ENCODE measurements at regions not wholly inside any gene's neighbourhood (a gene's known extent, or its start where the extent isn't known, plus 50 kb on each side); places are given as distances from the start of the nearest gene placed in this dataset.

- H3K27me3 ChIP-seq (ENCODE audit: control insufficient read depth in 4 of 4, insufficient read depth in 4 of 4, low read length in 3 of 4): peaks cover 0 to 4% (median 0%) of the 10 kb centered on the region in 4 donors
- H3K9ac ChIP-seq (ENCODE audit: low read depth in 1 of 2, low read length in 2 of 2): no peak overlapping the region
- WGBS: 58% methylated on average over 4 of the region's 4 CpGs
Observed at GRCh38 chr2:2926858-2927175, 450.8 kb downstream of the EIPR1 start.

GRCh38 chr2:2926009-2926857 lies 451.4 kb downstream of the EIPR1 start:
- Histone ChIP-seq H3K4me3 (ENCODE audit: low read depth in 1 of 3, low read length in 3 of 3) (no peak overlapping the region), H3K9ac (ENCODE audit: low read depth in 1 of 2, low read length in 2 of 2) (no peak overlapping the region), H3K4me1 (ENCODE audit: control insufficient read depth in 4 of 4, insufficient read depth in 4 of 4, low read length in 3 of 4) (no peaks in the 10 kb centered on the region), H3K27me3 (ENCODE audit: control insufficient read depth in 4 of 4, insufficient read depth in 4 of 4, low read length in 3 of 4) (peaks cover 0 to 4% (median 0%) of the 10 kb centered on the region in 4 donors), H3K9me3 (ENCODE audit: control insufficient read depth in 4 of 4, low read length in 3 of 4) (peaks cover 0 to 6% (median 3%) of the 10 kb centered on the region in 4 donors), H3K36me3 (ENCODE audit: control insufficient read depth in 4 of 4, insufficient read depth in 3 of 4, low read depth in 1 of 4, low read length in 3 of 4) (no peaks in the 10 kb centered on the region), H3K27ac (ENCODE audit: low read depth in 1 of 2, low read length in 2 of 2) (no peak overlapping the region)
- 84% methylated on average over 3 of the region's 3 CpGs for WGBS
- DNase-seq (ENCODE audit: low spot score): no peak
- no peak for TF ChIP-seq SP1 (IDR thresholded peaks at IDR 0.05)
- no peak for TF ChIP-seq EGR1 (IDR thresholded peaks at IDR 0.05; ENCODE audit: low read depth in 2 of 2)
- no peak for TF ChIP-seq NR2F2 (IDR thresholded peaks at IDR 0.05)
- no peak for TF ChIP-seq TAF1 (conservative IDR thresholded peaks at IDR 0.05)
- no peak for TF ChIP-seq CTCF (IDR thresholded peaks at IDR 0.05; ENCODE audit: low read depth, low read length, missing input control)
- TF ChIP-seq HNF4G (IDR thresholded peaks at IDR 0.05): no peak
- no peak for TF ChIP-seq ZBTB33 (IDR thresholded peaks at IDR 0.05)
- TF ChIP-seq FOXA1 (IDR thresholded peaks at IDR 0.05): no peak

More at GRCh38 chr2:2926858-2927175, 450.8 kb downstream of the EIPR1 start:
- DNase-seq (ENCODE audit: low spot score): no peak
- TF ChIP-seq MAX (IDR thresholded peaks at IDR 0.05): no peak
- TF ChIP-seq SP1 (IDR thresholded peaks at IDR 0.05): no peak
- no peak for TF ChIP-seq ZBTB33 (IDR thresholded peaks at IDR 0.05)
- no peak for TF ChIP-seq REST (IDR thresholded peaks at IDR 0.05)
- TF ChIP-seq YY1 (IDR thresholded peaks at IDR 0.05): no peak
- TF ChIP-seq EGR1 (IDR thresholded peaks at IDR 0.05; ENCODE audit: low read depth in 2 of 2): no peak
- no peak for TF ChIP-seq JUND (IDR thresholded peaks at IDR 0.05)
- no peak for TF ChIP-seq HNF4A (conservative IDR thresholded peaks at IDR 0.05)
- no peak for TF ChIP-seq HNF4G (IDR thresholded peaks at IDR 0.05)
- TF ChIP-seq GABPA (IDR thresholded peaks at IDR 0.05 in 1 of 2, conservative IDR thresholded peaks at IDR 0.05 in 1 of 2): no peak
- H3K27ac ChIP-seq (ENCODE audit: low read depth in 1 of 2, low read length in 2 of 2): no peak overlapping the region
- H3K9me3 ChIP-seq (ENCODE audit: control insufficient read depth in 4 of 4, low read length in 3 of 4): peaks cover 0 to 6% (median 3%) of the 10 kb centered on the region in 4 donors
- no peak overlapping the region for H3K4me3 ChIP-seq (ENCODE audit: low read depth in 1 of 3, low read length in 3 of 3)
- no peaks in the 10 kb centered on the region for H3K4me1 ChIP-seq (ENCODE audit: control insufficient read depth in 4 of 4, insufficient read depth in 4 of 4, low read length in 3 of 4)
- H3K36me3 ChIP-seq (ENCODE audit: control insufficient read depth in 4 of 4, insufficient read depth in 3 of 4, low read depth in 1 of 4, low read length in 3 of 4): no peaks in the 10 kb centered on the region

All from liver (tissue), 8 donors.